GM19467 (cell line): ENCODE measurements at regions not wholly inside any gene's neighbourhood (a gene's known extent, or its start where the extent isn't known, plus 50 kb on each side); places are given as distances from the start of the nearest gene placed in this dataset.

Experiments
- ATAC-seq: cut with Tn5 transposase; IDR thresholded peaks from one replicate; pipeline ENCODE4 v1.9.1; 2021; ENCODE audit warnings: mild to moderate bottlenecking, moderate library complexity; ENCODE audit not compliant: unreplicated experiment

DNA sequence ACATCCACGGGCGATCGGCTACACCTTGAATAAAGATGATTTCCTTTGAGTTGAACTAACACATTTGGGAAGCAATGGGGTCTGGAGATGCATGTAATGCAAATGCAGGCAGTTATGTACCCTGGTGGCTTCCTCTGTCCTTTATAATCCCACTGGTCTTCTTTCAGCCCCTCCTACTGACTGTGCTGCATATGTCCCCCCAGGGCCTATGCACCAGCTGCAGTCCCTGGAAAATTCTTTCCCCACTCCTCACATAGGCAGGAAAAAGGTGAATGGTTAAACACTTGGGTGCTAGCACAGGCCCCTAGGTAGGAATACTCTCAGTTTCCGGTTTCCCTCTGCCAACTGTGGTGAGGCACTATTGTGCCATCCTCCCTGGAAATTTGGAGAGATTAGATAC, 294.8 kb upstream of the SOX5 start:
- no peak for ATAC-seq

- ATAC-seq = no peak
These were observed 291.2 kb upstream of the SOX5 start for GRCh38 chr12:24240707-24241106.

- no peak for ATAC-seq
These were observed 284.2 kb upstream of the SOX5 start for GRCh38 chr12:24233519-24234246.

GRCh38 chr12:24232531-24232930, 283.1 kb upstream of the SOX5 start:
- ATAC-seq = no peak

- ATAC-seq = peak; percentile 82
These were observed 281.8 kb upstream of the SOX5 start for GRCh38 chr12:24231298-24231697.

DNA sequence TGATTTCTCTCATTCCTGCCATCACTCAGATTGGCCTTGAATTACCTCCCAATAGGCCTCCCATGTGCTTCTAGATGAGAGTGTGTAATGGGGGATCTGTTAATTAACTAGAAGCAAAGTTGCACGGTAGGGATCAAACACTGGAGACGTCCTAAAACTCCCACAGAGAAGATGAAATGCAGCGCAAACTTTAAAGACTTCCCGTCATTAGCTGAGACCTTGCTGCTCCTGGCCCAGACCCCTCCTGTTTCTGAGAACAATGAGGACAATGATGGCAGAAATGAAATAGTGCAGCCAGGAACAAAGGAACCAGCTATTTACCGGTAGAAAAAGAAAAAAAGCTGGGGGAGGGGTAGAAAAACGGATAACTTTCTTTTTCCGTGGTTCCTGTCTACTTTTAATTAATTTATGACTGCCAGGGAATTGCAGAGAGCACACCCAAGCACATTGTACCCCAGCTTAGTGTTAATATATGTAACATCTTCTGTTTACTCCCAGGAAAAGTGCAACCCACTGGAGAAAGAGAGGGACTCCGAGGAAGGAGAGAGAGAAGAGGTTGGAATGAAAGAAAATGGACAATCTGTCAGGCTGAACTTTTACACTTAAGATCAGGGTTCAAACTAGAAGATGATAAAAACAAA, 280.7 kb upstream of the SOX5 start:
- no peak for ATAC-seq

DNA sequence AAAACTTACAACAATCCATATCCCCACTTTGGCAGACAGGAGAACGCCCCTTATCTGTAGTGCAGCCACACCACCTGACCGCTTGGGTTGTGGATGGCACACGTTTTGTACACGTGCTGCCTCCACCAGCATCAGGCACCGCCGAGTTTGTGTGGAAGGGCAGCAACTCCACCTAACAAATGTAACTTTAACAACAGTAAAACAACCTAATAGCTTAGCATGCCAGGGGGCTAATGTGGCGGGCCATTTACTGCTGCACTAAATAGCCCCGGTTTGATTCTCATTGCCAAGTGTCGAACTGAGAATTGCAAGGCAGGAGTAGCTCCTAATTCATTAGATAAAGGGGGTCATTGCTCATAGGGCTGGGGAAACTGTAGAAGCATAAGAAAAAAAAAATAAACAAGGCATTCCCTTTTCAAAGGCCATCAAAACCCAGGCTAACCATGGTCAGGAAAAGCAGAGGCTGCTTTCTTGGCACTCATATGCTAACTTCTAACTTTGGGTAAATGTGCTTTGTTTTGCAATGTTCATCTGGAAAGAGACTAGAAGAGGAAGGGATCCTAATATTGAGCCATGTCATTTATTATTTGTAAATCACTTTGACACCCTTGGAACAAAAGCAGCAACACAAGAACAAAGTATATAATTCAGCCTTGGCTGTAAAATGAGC, 279.7 kb upstream of the SOX5 start:
- ATAC-seq = no peak

GRCh38 chr12:24228371-24228770, 278.9 kb upstream of the SOX5 start:
- no peak for ATAC-seq

- ATAC-seq = no peak
These were observed 278.1 kb upstream of the SOX5 start for GRCh38 chr12:24227551-24227950.

DNA sequence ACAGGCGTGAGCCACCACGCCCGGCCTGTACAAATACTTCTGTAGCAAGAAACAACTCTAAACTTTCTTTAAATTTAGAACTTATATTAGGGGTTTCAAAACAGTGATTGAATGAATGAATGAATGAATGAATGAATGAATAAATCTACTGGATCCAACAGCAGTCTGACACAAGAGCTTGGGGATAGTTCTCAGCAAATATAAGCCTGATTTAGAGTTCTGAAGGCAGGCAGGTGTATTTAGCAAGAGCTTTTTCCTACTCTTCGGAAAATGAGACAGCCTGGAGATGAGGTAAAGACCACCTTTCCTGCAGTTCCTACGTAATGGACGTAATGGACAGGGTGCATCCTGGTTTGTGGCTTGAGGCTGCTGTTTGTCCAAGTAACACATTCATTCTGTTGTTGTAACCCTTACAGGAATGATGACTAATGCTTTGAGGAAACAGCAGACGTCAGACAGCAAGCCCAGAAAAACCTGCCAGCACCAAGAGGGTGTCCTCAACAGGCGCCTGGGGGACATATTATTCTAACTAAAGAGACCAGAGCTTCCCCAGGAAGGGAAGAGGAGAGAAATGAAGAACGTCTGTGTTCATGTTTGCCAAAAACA, 277.4 kb upstream of the SOX5 start:
- no peak for ATAC-seq

GRCh38 chr12:24224401-24224800, 274.9 kb upstream of the SOX5 start:
- no peak for ATAC-seq

DNA sequence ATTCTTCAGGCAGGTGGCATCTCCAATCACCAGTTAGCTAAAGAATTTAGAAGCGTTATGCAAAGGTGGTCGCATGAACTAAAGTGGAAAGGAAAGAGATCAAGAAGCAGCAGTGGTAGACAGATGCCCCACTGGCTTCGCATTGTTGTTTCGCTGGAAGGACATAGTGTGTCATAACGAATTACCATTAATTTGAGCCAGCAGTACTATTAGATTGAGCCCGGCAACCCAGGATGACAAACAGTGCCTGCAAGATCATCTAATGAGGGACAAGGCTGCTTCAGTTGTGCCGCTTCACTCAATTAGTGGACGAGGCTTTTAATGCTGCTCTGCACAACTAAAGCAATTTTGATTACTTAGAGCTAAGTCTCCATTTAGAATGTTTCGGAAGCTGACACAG, 274.5 kb upstream of the SOX5 start:
- no peak for ATAC-seq

- no peak for ATAC-seq
These were observed 273.5 kb upstream of the SOX5 start for GRCh38 chr12:24222968-24223367.

DNA sequence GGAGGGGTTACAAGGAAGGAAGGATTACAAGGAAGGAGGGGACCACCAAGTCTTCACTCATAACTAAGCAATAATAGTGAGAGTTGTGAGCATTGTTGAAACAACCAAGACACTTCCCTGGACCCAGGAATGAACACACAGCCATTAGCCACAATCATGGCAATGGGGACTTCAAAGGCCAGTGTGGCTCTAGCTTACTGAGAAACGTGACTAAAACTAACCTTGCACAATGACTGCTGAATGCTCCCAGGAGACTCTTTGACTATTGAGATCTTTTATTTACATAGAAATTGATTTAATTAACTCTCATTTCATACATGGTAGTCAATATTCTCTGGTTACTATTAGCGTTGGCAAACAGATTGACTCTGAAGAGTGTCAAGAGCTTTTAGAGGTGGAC, 263.0 kb upstream of the SOX5 start:
- ATAC-seq = no peak

GRCh38 chr12:24206621-24207020, 257.2 kb upstream of the SOX5 start:
- ATAC-seq = no peak

DNA sequence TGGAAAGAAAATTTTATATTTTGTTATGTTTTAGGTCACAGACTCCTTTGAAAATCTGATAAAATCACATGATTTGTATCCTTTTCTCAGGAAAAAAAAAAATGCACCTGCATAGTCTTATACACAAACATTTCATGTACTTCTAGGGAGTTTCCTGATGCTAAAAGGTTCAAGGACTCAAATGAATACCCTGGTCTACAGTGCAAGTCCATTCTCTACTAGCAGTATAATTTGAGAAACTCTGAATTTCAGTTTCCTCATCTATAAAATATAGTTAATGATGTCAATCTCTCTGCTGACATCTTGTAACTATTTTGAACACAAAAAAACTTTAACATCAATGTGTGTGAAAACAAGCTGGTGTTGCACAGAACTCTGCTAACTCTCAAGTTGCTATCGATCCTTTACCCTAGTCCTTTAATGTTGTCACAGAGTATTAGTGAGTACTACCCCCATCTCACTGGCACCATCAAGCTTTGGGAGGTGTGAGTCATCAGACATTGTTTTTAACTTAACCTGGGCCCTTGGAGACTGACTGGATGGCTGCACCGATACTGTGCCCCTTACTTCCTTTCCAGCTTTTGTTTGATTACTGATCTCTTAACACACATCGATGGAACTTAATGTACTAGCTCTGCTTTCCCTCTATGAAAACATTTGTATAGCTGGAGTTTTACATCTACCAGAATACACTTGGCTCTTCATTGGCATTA, 251.9 kb upstream of the SOX5 start:
- peak; percentile 29 for ATAC-seq

- ATAC-seq = no peak
These were observed 250.5 kb upstream of the SOX5 start for GRCh38 chr12:24200010-24200409.

- no peak for ATAC-seq
These were observed 249.6 kb upstream of the SOX5 start for GRCh38 chr12:24198936-24199671.

GRCh38 chr12:24198070-24198469, 248.6 kb upstream of the SOX5 start:
- no peak for ATAC-seq

GRCh38 chr12:24197532-24197931, 248.1 kb upstream of the SOX5 start:
- ATAC-seq = no peak
